K562 (cell line): ENCODE measurements at regions not wholly inside any gene's neighbourhood (a gene's known extent, or its start where the extent isn't known, plus 50 kb on each side); places are given as distances from the start of the nearest gene placed in this dataset.

Source experiments
- BRF2 ChIP-seq: IDR thresholded peaks from 3 replicates; pipeline ENCODE4 v1.6.1; 2011; ENCODE audit warnings: borderline replicate concordance, mild to moderate bottlenecking; ENCODE audit not compliant: insufficient read length, insufficient read depth
- HIVEP1 ChIP-seq: fragments of 250-450 bp; sonication (Bioruptor Pico); IDR thresholded peaks from 2 replicates; pipeline ENCODE4 v1.4.0; 2020; ENCODE audit warnings: mild to moderate bottlenecking
- ID3 ChIP-seq, 2 experiments: fragments of 250-450 bp in 1 of 2; fragments of 450-650 bp in 1 of 2; sonication (Bioruptor Pico) in 1 of 2; IDR thresholded peaks; 2 replicates each; pipeline versions ENCODE4 v1.6.1 to v1.8.0; 2016 to 2021; ENCODE audit warnings: mild to moderate bottlenecking in 2 of 2, moderate library complexity in 2 of 2, missing compliant biosample characterization in 1 of 2, missing genetic modification characterization in 1 of 2
- NR3C1 ChIP-seq: sonication (generic); formaldehyde crosslinking; IDR thresholded peaks from 2 replicates; pipeline ENCODE4 v1.8.1; 2022; ENCODE audit warnings: missing genetic modification reagents
- SFPQ ChIP-seq: fragments of 200-400 bp; formaldehyde crosslinking; IDR thresholded peaks from 2 replicates; pipeline ENCODE4 v1.6.1; 2017; ENCODE audit warnings: mild to moderate bottlenecking, low read depth, low read length, moderate library complexity
- ZC3H4 ChIP-seq: sonication (generic); formaldehyde crosslinking; IDR thresholded peaks from 2 replicates; pipeline ENCODE4 v1.9.0; 2021; ENCODE audit warnings: missing genetic modification reagents, borderline replicate concordance

DNA sequence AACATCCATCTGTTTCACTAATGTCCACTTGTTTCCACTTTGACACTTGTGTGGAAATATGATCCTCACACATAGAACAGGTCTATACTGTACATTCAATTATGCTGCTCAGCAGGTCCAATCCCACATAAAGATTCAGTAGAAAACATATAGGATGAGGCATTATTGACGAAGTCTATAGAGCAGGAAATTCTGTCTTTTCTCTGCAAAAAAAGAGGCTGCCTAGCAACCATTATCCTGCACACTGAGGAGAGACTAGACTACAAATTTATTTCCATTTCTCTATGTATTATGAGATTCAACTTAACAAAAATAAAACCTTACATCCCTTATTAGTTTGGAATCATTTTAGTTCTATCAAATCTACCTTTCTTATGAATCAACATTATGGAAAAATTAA, 204.6 kb upstream of the POM121L12 start:
- TF ChIP-seq NR3C1 (CRISPR knock-in tag) (no peak), SFPQ (no peak), ZC3H4 (CRISPR knock-in tag) (no peak), ID3 (CRISPR knock-in tag; IDR thresholded peaks at IDR 0.05) (no peak), ID3 (tag; IDR thresholded peaks at IDR 0.05) (no peak), BRF2 (no peak), HIVEP1 (CRISPR knock-in tag) (no peak)
